GM12874 (cell line): ENCODE measurements at regions not wholly inside any gene's neighbourhood (a gene's known extent, or its start where the extent isn't known, plus 50 kb on each side); places are given as distances from the start of the nearest gene placed in this dataset.

Experiments used
- CTCF ChIP-seq: IDR thresholded peaks from 2 replicates; pipeline ENCODE4 v1.5.1; 2011; ENCODE audit warnings: low read depth, mild to moderate bottlenecking, control low read depth, low read length, moderate library complexity; ENCODE audit not compliant: insufficient read depth

- TF ChIP-seq CTCF, result no peak
These were observed 988.7 kb upstream of the ARRDC3 start for GRCh38 chr5:92371889-92372235.

- no peak for TF ChIP-seq CTCF
These were observed 988.2 kb upstream of the ARRDC3 start for GRCh38 chr5:92371171-92371888.

- no peak for TF ChIP-seq CTCF
These were observed 986.9 kb upstream of the ARRDC3 start for GRCh38 chr5:92370032-92370431.

- TF ChIP-seq CTCF, result no peak
These were observed 986.5 kb upstream of the ARRDC3 start for GRCh38 chr5:92369587-92369986.

- no peak for TF ChIP-seq CTCF
These were observed 982.0 kb upstream of the ARRDC3 start for GRCh38 chr5:92364986-92365550.

- TF ChIP-seq CTCF, result no peak
These were observed 970.3 kb upstream of the ARRDC3 start for GRCh38 chr5:92353107-92354030.

- no peak for TF ChIP-seq CTCF
These were observed 954.7 kb upstream of the ARRDC3 start for GRCh38 chr5:92337772-92338234.
